A673 (cell line): ENCODE measurements at regions not wholly inside any gene's neighbourhood (a gene's known extent, or its start where the extent isn't known, plus 50 kb on each side); places are given as distances from the start of the nearest gene placed in this dataset.

Experiments used
- CTCF ChIP-seq: fragments of 300-800, 200-600 bp; sonication (generic); conservative IDR thresholded peaks from 2 replicates; pipeline ENCODE4 v1.5.1; 2017; ENCODE audit warnings: low read depth, mild to moderate bottlenecking, antibody characterized with exemption, low read length, moderate library complexity, mixed read lengths
- EZH2 ChIP-seq: fragments of 200-600 bp; sonication (generic); IDR thresholded peaks from 2 replicates; pipeline ENCODE4 v1.6.1; 2017; ENCODE audit warnings: borderline replicate concordance, low read depth, mild to moderate bottlenecking, mixed read lengths, antibody characterized with exemption, low read length; ENCODE audit not compliant: poor library complexity, severe bottlenecking

- no peak for TF ChIP-seq CTCF
- no peak for TF ChIP-seq EZH2
These were observed 1253.0 kb upstream of the PCDH7 start for GRCh38 chr4:29467044-29467717.
